HG03575 (cell line): ENCODE measurements at regions not wholly inside any gene's neighbourhood (a gene's known extent, or its start where the extent isn't known, plus 50 kb on each side); places are given as distances from the start of the nearest gene placed in this dataset.
"Not testable (repeated sequence)": the region's sequence is repeated elsewhere in the genome, so short reads cannot be mapped to it uniquely, and the experiment has no call there.

Source experiments
- ATAC-seq: cut with Tn5 transposase; IDR thresholded peaks from one replicate; pipeline ENCODE4 v1.9.1; 2021; ENCODE audit not compliant: unreplicated experiment, insufficient number of reproducible peaks, low FRiP score; ENCODE audit errors: extremely low read depth

DNA sequence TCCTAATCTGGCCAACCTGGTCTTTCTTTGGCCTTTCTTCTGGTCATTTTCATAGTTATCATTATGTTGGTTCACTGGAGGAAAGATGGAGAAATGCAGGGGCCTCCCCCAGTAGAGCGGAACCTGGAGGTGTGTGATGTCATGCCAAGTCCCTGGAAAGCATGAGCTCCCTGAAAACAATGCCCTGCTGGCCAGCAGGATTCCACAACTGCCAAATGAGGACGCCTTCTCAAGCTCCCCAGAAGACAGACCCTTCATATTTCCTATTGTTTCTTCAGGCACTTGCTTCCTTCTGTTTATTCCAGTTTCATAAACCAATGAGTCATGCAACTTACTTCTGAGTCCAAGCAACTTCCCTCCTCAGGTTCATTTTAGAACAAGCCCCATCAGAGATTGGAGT, 339.0 kb downstream of the GATA3 start:
- ATAC-seq = no peak

- no peak for ATAC-seq
Measured at GRCh38 chr10:8396675-8397074, 342.2 kb downstream of the GATA3 start.

GRCh38 chr10:8398771-8399170, 344.3 kb downstream of the GATA3 start:
- ATAC-seq = no peak

DNA sequence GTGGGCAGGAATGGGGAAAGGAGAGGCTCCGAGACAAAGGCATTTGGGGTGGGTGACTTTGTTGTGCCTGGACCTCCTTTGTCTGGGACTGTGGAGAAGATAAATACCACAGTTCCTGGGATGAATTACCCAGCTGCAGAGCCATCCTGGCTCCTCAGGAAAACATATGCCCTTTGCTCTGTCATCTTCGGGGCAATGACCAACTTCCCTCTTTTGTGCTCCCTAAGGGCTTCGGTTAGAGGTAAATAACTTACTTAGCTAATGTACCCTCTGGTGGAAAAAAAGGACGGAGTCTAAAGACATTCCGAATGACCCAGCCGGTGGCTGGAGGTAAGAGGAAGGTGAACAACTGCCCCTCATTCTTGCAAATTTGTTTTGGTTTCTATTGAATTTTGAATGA, 345.7 kb downstream of the GATA3 start:
- no peak for ATAC-seq

DNA sequence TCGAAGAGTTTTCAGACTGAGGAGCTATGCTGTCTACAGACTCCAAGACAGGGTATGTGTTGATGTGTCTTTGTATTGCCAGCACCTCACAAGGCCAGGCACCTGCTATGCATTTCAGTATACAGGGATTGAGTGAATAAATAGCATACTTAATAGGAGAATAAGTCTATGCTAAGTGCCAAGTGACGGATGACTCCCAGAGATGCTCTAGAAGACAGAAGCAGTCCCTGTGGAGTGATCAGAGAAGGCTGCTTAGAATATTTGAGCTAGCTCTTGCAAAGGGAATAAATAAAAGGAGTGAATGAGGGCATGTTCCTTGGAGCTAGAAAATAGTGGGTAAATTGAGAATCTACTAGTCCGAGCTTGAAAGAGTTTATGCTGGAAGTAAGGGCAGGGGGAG, 346.4 kb downstream of the GATA3 start:
- no peak for ATAC-seq

GRCh38 chr10:8401531-8401930, 347.0 kb downstream of the GATA3 start:
- no peak for ATAC-seq

DNA sequence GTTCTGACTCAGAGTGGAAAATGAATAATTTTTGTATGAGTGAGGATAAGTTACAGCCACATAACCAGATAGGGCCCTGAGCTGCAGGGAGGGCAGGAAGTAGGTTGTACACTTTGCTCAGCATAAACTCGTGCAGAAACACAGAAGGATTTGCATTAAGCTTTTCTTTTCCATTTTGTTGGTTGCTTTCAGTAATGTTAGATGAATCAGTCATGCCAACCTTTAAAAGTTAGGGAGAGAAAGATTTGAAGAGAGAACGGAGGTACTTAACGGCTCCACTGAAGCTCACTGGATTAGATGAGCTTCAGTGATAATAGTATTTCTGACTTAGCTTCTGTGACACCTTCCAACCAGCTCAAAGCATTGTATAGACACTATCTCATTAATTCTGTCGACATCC, 348.1 kb downstream of the GATA3 start:
- ATAC-seq = no peak

DNA sequence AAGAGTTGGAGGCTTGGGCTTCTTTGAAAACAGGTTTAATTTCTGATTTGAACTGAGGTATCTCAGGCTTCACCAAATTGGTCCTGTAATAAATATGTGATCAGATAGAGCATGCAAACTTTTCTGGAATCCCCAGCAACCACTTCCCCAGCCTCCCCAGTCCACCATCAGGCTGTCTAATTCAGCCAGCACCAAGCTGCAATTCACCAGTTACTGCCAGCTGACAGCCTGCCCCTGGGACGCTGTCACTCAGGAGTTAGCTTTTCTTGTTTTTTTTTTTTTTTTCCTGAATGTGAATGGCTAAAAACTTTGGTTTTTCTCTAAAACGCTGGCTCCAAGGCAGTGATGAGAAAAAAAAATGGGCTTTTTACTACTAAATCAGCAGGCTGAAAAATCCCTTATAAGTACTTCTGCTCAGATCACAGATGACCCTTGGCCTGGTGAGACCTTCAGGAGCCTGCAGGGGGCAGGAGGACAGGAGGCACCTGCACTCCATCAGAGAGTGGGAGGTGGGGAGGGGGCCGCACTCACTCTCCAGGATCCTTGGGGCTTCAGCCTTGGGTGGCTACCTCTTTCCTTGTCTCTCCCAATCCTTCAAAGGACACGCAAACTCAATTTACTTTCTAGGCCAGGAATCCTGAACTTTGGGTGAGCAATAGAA, 349.4 kb downstream of the GATA3 start:
- no peak for ATAC-seq

GRCh38 chr10:8404721-8405120, 350.2 kb downstream of the GATA3 start:
- peak; percentile 71 for ATAC-seq

DNA sequence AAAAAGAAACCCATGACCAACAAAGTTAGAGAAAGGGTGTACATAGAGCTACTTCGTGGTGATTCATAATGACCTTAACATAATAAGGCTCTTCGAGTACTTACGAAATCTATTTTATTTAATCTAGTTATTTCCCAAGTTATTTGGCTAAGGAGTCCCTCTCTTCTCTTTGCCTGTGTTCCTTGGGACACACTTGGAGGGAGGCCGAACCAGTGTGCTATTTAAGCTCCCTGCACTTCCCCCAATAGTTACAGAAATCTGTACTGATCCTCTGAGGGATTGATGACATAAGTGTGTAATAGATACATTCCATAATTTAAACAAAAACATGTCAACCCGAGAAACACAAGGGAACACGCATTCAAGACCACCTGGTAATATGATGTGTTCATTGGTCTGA, 351.1 kb downstream of the GATA3 start:
- ATAC-seq = no peak

DNA sequence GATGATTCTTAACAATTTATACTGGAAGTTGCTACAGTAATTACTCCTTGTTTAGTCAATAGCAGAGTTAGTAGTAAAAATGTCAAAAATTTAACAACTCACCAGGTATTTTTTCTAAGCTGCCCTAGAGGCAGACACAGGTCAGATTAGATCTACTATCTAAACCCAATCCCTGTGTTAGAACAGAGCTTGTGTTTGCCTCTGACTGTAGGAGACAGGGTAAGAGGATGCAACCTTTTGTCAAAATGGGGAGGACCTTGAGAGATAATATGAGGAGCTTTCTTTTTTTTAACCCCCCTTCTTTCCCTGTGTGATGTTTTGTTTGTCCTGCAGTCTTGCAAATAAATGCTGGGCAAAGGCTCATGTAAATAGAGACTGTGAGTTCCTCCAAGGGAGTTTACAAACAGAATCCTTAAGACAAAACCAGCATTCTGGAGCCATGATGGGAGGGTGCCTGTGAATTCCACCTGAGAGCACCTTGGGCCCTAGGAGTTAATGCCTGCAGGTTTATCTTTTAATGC, 353.1 kb downstream of the GATA3 start:
- no peak for ATAC-seq

- ATAC-seq = no peak
Measured at GRCh38 chr10:8410506-8410905, 356.0 kb downstream of the GATA3 start.

- no peak for ATAC-seq
Measured at GRCh38 chr10:8412541-8412940, 358.1 kb downstream of the GATA3 start.

GRCh38 chr10:8415029-8415428, 360.5 kb downstream of the GATA3 start:
- not testable (repeated sequence) for ATAC-seq

DNA sequence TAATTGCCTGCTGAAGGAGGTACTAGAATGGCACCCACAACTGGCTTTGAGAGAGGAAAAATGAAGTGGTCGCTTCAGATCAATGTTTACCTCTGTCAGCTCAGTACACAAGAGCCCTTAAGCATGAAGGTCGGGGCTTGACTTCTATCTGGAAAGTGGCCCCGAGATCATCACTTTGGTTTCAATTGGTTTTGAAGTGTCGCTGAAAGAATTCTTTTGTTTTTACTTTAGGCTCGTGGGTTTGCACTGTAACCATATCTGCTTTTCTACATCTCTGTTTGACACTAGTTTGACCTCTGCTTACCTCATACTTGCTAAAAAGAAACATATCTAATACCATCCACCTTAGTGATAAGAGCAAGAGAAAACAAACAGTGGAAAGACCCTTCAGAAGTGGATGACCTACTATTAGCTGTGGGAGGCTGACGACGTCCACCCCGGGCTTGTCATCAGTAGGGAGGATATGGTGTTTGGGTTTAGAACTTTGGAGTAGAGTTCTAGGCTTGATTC, 361.8 kb downstream of the GATA3 start:
- ATAC-seq = peak; percentile 55

- ATAC-seq = no peak
Measured at GRCh38 chr10:8416760-8417159, 362.3 kb downstream of the GATA3 start.

DNA sequence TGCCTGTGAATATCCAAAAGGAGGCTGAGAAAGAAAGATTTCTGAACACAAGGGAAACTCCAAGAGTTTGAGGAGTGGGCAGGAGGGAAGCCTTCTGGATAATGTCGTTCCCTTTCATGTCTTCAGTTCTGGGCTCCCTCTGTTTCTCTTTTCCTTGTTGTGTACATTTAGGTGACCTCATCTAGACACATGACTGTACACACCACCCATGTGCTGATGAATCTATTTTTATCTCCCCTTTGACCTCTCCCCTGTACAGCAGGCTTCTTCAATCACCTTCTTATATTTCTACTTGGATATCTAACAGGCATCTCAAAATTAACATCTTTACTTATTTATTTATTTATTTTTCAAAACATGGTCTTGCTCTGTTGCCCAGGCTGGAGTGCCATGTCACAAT, 363.1 kb downstream of the GATA3 start:
- ATAC-seq = no peak

- no peak for ATAC-seq
Measured at GRCh38 chr10:8418631-8419030, 364.1 kb downstream of the GATA3 start.

GRCh38 chr10:8420182-8420581, 365.7 kb downstream of the GATA3 start:
- no peak for ATAC-seq

GRCh38 chr10:8424555-8425211, 370.2 kb downstream of the GATA3 start:
- no peak for ATAC-seq
